ENCODE measurements at regions not wholly inside any gene's neighbourhood (a gene's known extent, or its start where the extent isn't known, plus 50 kb on each side); places are given as distances from the start of the nearest gene placed in this dataset.

DNA sequence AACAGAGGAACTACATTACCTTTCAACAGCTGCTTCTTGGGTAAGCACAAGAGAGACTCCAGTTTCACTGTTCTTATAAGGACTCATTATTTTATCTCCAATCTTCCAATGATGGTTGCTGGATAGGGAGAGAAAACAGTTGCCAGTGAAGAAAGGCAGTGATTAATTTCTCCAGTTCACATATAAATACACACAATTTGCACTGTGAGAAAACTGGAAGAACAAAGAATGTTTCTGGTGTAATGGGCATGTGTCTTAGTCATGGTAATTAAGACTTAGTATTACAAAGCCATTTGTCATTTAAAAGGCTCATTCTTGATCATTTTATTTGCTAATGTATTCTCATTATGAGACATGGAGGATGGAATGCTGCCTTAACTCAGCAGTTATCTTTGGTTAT lies 78.0 kb upstream of the FAR2 start:
- H3K36me3 ChIP-seq, result no peaks in the 10 kb centered on the region
- no peak overlapping the region for H3K4me3 ChIP-seq
- no peaks in the 10 kb centered on the region for H3K9me3 ChIP-seq
- ATAC-seq (no peak), DNase-seq (no peak)
- H3K27me3 ChIP-seq, result no peaks in the 10 kb centered on the region
- intact Hi-C loops (cut with DNase I), result loop anchor here in 1 of 2 donors (5.0 kb wide), 1 partner anchor 246 kb away; no protein-coding TSS in a partner anchor
- H3K4me1 ChIP-seq, result no peaks in the 10 kb centered on the region
- TF ChIP-seq, protein P1, sequence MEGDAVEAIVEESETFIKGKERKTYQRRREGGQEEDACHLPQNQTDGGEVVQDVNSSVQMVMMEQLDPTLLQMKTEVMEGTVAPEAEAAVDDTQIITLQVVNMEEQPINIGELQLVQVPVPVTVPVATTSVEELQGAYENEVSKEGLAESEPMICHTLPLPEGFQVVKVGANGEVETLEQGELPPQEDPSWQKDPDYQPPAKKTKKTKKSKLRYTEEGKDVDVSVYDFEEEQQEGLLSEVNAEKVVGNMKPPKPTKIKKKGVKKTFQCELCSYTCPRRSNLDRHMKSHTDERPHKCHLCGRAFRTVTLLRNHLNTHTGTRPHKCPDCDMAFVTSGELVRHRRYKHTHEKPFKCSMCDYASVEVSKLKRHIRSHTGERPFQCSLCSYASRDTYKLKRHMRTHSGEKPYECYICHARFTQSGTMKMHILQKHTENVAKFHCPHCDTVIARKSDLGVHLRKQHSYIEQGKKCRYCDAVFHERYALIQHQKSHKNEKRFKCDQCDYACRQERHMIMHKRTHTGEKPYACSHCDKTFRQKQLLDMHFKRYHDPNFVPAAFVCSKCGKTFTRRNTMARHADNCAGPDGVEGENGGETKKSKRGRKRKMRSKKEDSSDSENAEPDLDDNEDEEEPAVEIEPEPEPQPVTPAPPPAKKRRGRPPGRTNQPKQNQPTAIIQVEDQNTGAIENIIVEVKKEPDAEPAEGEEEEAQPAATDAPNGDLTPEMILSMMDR (IDR thresholded peaks at IDR 0.05), result no peak
- TF ChIP-seq POLR2A (IDR thresholded peaks at IDR 0.05), result no peak
- no peak overlapping the region for H3K27ac ChIP-seq

DNA sequence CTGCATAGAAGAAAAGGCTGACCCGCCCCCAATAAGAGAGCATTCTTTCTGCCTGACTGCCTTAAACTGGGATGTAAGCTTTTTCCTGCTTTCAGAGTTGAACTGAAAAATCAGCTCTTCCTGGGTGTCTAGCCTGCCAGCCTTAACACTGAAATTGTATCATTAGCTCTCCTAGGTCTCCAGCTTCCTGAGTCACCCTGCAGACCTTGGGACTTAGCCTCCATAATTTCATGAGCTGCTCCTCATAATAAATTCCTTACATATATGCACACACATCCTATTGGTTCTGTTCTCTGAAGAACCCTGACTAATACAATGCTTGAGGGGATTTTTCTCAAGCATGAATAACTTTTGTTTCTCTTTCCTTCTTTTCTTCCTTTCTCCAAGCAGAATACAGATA lies 76.4 kb upstream of the FAR2 start:
- no peaks in the 10 kb centered on the region for H3K9me3 ChIP-seq
- DNase-seq (no peak), ATAC-seq (no peak)
- TF ChIP-seq POLR2A (IDR thresholded peaks at IDR 0.05), result no peak
- TF ChIP-seq, protein P1 (IDR thresholded peaks at IDR 0.05), result no peak
- no peak overlapping the region for H3K27ac ChIP-seq
- no peaks in the 10 kb centered on the region for H3K27me3 ChIP-seq
- H3K4me3 ChIP-seq, result no peak overlapping the region
- WGBS (ENCODE audit: insufficient coverage, low coverage, low lambda C conversion rate, missing lambda C conversion rate), result 83% methylated on average over 1 of the region's 1 CpG
- intact Hi-C loops (cut with DNase I), result loop anchor here in 1 of 2 donors (5.0 kb wide), 1 partner anchor 245 kb away; no protein-coding TSS in a partner anchor
- no peaks in the 10 kb centered on the region for H3K36me3 ChIP-seq
- no peaks in the 10 kb centered on the region for H3K4me1 ChIP-seq

DNA sequence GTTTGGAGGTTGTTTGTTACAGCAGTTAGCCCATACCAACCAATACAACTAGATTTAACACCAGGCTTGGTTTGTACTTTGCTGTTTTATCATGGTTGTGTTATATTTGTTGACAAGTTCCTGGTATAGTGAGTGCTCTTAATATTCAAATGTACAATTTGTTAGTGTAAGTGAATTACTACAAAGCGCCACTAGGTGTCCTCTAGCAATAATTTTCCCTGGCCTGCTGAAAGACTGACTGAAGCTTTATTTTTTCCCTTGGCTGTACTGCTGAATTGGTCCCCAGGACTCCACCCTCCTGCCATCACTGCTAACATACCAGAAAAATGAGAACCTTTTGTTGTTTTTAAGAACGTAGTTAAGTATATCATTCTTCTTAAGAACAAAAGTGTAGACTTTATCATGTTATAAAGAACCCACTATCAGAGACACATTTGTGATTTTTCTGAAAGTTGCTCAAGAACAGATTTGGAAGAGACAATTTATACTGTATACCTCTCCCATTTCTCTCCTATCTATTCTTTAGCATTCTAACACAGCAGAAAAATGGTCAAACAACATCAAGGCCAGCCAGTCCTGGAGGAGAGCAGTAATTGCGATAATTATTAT lies 75.3 kb upstream of the FAR2 start:
- TF ChIP-seq, protein P1 (IDR thresholded peaks at IDR 0.05), result peak; percentile 57 to 68 (median 64)
- no peak for TF ChIP-seq POLR2A (IDR thresholded peaks at IDR 0.05)
- intact Hi-C loops (cut with DNase I), result loop anchor here in 1 of 2 donors (5.0 kb wide), 1 partner anchor 244 kb away; no protein-coding TSS in a partner anchor
- H3K36me3 ChIP-seq, result no peaks in the 10 kb centered on the region
- H3K27me3 ChIP-seq, result no peaks in the 10 kb centered on the region
- no peaks in the 10 kb centered on the region for H3K9me3 ChIP-seq
- no peak overlapping the region for H3K4me3 ChIP-seq
- peak; percentile 79 to 89 (median 82) for ATAC-seq
- 33% methylated on average over 3 of the region's 3 CpGs for WGBS (ENCODE audit: insufficient coverage, low coverage, low lambda C conversion rate, missing lambda C conversion rate)
- DNase-seq, result no peak
- H3K27ac ChIP-seq, result no peak overlapping the region
- no peaks in the 10 kb centered on the region for H3K4me1 ChIP-seq

DNA sequence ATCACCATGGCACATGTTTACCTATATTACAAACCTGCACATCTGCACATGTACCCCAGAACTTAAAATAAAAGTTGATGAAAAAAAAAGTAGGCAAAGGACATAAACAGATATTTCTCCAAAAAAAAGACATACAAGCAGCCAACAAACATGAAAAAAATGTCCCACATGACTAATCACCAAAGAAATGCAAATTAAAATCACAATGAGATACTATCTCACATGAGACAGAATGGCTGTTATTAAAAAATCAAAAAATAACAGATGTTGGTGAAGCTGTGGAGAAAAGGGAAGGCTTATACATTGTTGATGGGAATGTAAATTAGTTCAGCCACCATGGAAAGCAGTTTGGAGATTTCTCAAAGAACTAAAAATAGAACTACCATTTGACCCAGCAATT lies 68.0 kb upstream of the FAR2 start:
- ATAC-seq, result no peak
- Histone ChIP-seq H3K27me3 (no peaks in the 10 kb centered on the region), H3K4me1 (no peaks in the 10 kb centered on the region), H3K36me3 (no peaks in the 10 kb centered on the region), H3K9me3 (no peaks in the 10 kb centered on the region), H3K4me3 (no peak overlapping the region), H3K27ac (no peak overlapping the region)
- no peak for TF ChIP-seq POLR2A (IDR thresholded peaks at IDR 0.05)
- TF ChIP-seq, protein P1 (IDR thresholded peaks at IDR 0.05), result no peak
- no peak for DNase-seq
- intact Hi-C loops (cut with DNase I), result no loop called here

DNA sequence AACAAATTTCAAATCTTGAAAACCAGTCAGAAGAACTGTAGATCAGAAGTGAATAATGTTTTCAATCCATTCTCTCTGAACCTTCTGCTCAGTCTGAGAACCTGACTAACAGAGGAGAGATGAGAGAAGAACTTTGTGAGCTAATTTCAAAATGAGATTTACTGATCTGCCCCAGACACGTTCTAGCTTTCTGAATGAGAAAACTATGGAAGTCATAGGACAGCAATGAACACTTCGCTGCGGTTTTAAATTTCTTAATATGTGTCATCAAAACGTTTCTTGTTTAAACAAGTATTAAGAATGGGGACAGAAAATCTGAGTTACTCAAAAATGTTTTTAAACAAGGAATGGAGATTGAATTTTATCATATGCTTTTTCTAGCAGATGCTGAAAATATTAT lies 66.6 kb upstream of the FAR2 start:
- Histone ChIP-seq H3K9me3 (no peaks in the 10 kb centered on the region), H3K4me1 (no peaks in the 10 kb centered on the region), H3K4me3 (no peak overlapping the region), H3K27me3 (no peaks in the 10 kb centered on the region), H3K27ac (no peak overlapping the region), H3K36me3 (no peaks in the 10 kb centered on the region)
- intact Hi-C loops (cut with DNase I), result no loop called here
- DNase-seq (no peak), ATAC-seq (no peak)
- TF ChIP-seq POLR2A (IDR thresholded peaks at IDR 0.05), result no peak
- TF ChIP-seq, protein P1 (IDR thresholded peaks at IDR 0.05), result no peak
- WGBS (ENCODE audit: insufficient coverage, low coverage, low lambda C conversion rate, missing lambda C conversion rate), result 48% methylated on average over 4 of the region's 4 CpGs

Data from right lobe of liver (tissue), 6 donors.